Skin epidermis (tissue), 12 donors: ENCODE measurements at regions not wholly inside any gene's neighbourhood (a gene's known extent, or its start where the extent isn't known, plus 50 kb on each side); places are given as distances from the start of the nearest gene placed in this dataset.
A peak's percentile ranks its signal among the peaks of the same experiment; 100 is the strongest.
"Not testable (repeated sequence)": the region's sequence is repeated elsewhere in the genome, so short reads cannot be mapped to it uniquely, and the experiment has no call there.

Experiments used
- H3K27ac ChIP-seq, 21 experiments: fragments of 200-600 bp; sonication (generic) in 11 of 21; one replicate each; pipeline ENCODE4 v1.5.0; 2020; ENCODE audit warnings: mild to moderate bottlenecking in 3 of 21, inconsistent platforms in 2 of 21, moderate library complexity in 2 of 21
- H3K4me3 ChIP-seq, 7 experiments: fragments of 200-600 bp; sonication (generic) in 2 of 7; one replicate each; pipeline ENCODE4 v1.5.0; 2020; ENCODE audit warnings: inconsistent platforms in 2 of 7, mild to moderate bottlenecking in 2 of 7, moderate library complexity in 1 of 7

GRCh38 chr2:131636704-131637308 lies 109.1 kb downstream of the CCDC74A start:
- H3K4me3 ChIP-seq, H3K27ac ChIP-seq: not testable (repeated sequence)

- H3K27ac ChIP-seq, H3K4me3 ChIP-seq: not testable (repeated sequence)
Observed at GRCh38 chr2:131639001-131639620, 111.4 kb downstream of the CCDC74A start.

GRCh38 chr2:131641414-131642206 lies 113.9 kb downstream of the CCDC74A start:
- Histone ChIP-seq H3K27ac (no peak overlapping the region), H3K4me3 (no peak overlapping the region)

GRCh38 chr2:131643180-131643579 lies 115.5 kb downstream of the CCDC74A start:
- H3K4me3 ChIP-seq, H3K27ac ChIP-seq: not testable (repeated sequence)

- Histone ChIP-seq H3K4me3 (no peak overlapping the region), H3K27ac (no peak overlapping the region)
Observed at GRCh38 chr2:131645177-131645765, 117.6 kb downstream of the CCDC74A start.

- H3K4me3 ChIP-seq, H3K27ac ChIP-seq: not testable (repeated sequence)
Observed at GRCh38 chr2:131646220-131646619, 118.5 kb downstream of the CCDC74A start.

GRCh38 chr2:131646669-131647297 lies 119.1 kb downstream of the CCDC74A start:
- Histone ChIP-seq H3K27ac (no peak overlapping the region), H3K4me3 (peak overlapping the region in 4 of 7 experiments; percentile 5 to 23 (median 10))

GRCh38 chr2:131648565-131648964 lies 120.9 kb downstream of the CCDC74A start:
- not testable (repeated sequence) for H3K4me3 ChIP-seq, H3K27ac ChIP-seq

- not testable (repeated sequence) for H3K4me3 ChIP-seq, H3K27ac ChIP-seq
Observed at GRCh38 chr2:131652246-131652645, 124.6 kb downstream of the CCDC74A start.

- not testable (repeated sequence) for H3K4me3 ChIP-seq, H3K27ac ChIP-seq
Observed at GRCh38 chr2:131654107-131654506, 126.4 kb downstream of the CCDC74A start.

GRCh38 chr2:131656816-131657633 lies 129.3 kb downstream of the CCDC74A start:
- Histone ChIP-seq H3K27ac (no peak overlapping the region), H3K4me3 (no peak overlapping the region)

- H3K4me3 ChIP-seq = no peak overlapping the region
Observed at GRCh38 chr2:131657895-131658768, 130.4 kb downstream of the CCDC74A start.

GRCh38 chr2:131658769-131659131 lies 131.1 kb downstream of the CCDC74A start:
- Histone ChIP-seq H3K27ac (no peak overlapping the region), H3K4me3 (no peak overlapping the region)

More at GRCh38 chr2:131657895-131658768, 130.4 kb downstream of the CCDC74A start:
- H3K27ac ChIP-seq = no peak overlapping the region

- H3K4me3 ChIP-seq = no peak overlapping the region
- no peak overlapping the region for H3K27ac ChIP-seq
Observed at GRCh38 chr2:131659168-131659572, 131.5 kb downstream of the CCDC74A start.

- not testable (repeated sequence) for H3K27ac ChIP-seq, H3K4me3 ChIP-seq
Observed at GRCh38 chr2:131661101-131661782, 133.6 kb downstream of the CCDC74A start.

GRCh38 chr2:131661884-131662535 lies 134.3 kb downstream of the CCDC74A start:
- not testable (repeated sequence) for H3K27ac ChIP-seq, H3K4me3 ChIP-seq

- H3K4me3 ChIP-seq, H3K27ac ChIP-seq: not testable (repeated sequence)
Observed at GRCh38 chr2:131663501-131663900, 135.8 kb downstream of the CCDC74A start.
